ENCODE measurements at regions not wholly inside any gene's neighbourhood (a gene's known extent, or its start where the extent isn't known, plus 50 kb on each side); places are given as distances from the start of the nearest gene placed in this dataset.

DNA sequence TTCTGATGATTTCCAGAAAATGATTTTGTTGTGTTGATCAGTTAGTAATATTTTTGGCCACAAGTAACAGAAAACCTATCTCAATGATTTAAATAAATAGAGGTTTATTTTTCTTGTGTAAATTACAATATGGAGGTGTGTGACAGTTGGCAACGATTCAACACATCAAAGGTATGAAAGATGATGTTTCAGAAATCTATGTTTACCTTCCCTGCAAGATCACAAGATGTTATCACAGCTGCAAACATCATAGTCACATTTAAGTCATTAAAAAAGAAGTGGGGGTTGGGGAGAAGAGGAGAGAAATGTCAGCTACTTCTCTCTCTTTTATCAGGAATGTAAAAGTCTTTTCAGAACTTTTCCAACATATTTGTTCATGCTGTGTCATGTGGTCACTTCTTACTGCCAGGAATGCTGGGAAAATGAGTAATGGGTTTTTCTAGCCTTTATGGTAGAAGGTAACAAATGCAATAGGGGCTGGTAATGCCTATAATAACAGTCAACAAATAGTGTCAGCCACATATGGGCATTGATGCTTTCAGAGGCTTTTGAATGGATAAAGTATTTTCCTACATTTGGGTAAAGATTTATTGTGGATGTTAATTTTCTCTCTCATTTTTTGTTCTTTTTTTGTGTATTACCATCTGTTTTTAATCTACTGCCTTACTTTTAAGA, 742.7 kb downstream of the TLE1 start:
- Histone ChIP-seq H3K27ac (no peak overlapping the region), H3K27me3 (ENCODE audit: insufficient read depth, low read depth, severe bottlenecking) (no peaks in the 10 kb centered on the region), H3K36me3 (no peaks in the 10 kb centered on the region), H3K9me3 (ENCODE audit: severe bottlenecking) (no peaks in the 10 kb centered on the region), H3K4me3 (ENCODE audit: low read depth, low read length) (no peak overlapping the region)
- TF ChIP-seq, protein P1, sequence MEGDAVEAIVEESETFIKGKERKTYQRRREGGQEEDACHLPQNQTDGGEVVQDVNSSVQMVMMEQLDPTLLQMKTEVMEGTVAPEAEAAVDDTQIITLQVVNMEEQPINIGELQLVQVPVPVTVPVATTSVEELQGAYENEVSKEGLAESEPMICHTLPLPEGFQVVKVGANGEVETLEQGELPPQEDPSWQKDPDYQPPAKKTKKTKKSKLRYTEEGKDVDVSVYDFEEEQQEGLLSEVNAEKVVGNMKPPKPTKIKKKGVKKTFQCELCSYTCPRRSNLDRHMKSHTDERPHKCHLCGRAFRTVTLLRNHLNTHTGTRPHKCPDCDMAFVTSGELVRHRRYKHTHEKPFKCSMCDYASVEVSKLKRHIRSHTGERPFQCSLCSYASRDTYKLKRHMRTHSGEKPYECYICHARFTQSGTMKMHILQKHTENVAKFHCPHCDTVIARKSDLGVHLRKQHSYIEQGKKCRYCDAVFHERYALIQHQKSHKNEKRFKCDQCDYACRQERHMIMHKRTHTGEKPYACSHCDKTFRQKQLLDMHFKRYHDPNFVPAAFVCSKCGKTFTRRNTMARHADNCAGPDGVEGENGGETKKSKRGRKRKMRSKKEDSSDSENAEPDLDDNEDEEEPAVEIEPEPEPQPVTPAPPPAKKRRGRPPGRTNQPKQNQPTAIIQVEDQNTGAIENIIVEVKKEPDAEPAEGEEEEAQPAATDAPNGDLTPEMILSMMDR (IDR thresholded peaks at IDR 0.05; ENCODE audit: low read depth, low read length), result no peak
- DNase-seq, result no peak

DNA sequence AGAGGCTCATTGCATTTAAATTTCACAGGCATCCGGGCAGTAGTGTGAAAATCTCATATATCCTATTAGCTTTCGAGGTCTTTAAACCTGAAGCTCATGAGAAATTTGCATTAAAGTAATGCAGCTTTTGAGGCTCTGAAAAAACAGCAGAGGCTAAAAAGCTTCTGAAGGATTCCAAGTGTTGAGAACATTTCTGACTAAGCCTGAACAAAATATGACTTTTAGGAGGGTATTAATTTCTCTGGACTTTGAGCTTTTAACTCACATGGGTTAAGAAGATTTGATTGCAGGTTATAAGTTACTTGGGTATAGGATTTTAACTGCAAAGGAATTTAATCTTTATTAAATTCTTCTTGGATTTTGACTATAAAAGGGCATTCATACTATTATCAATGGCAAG, 743.9 kb downstream of the TLE1 start:
- DNase-seq, result no peak
- TF ChIP-seq, protein P1 (IDR thresholded peaks at IDR 0.05; ENCODE audit: low read depth, low read length), result no peak
- Histone ChIP-seq H3K4me3 (ENCODE audit: low read depth, low read length) (no peak overlapping the region), H3K9me3 (ENCODE audit: severe bottlenecking) (no peaks in the 10 kb centered on the region), H3K27me3 (ENCODE audit: insufficient read depth, low read depth, severe bottlenecking) (no peaks in the 10 kb centered on the region), H3K36me3 (no peaks in the 10 kb centered on the region), H3K27ac (no peak overlapping the region)

DNA sequence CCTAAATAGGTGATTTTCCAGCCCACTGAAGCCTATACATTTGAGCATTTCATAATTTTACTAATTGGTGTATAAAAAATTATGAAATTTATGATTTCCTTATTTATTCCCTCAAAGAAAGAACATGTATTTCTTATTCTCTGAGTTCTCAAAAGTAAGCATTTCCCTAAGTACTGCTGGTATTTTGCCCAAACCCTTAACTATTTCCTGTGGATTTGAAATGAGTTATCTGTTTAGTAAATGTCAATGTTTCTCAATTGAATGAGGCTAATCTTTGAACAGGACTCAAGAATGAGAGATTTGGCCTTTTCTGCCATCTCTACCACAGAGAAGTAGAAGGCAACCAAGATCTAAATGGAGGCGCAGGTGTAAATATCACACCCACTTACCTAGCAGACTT, 751.7 kb downstream of the TLE1 start:
- TF ChIP-seq, protein P1 (IDR thresholded peaks at IDR 0.05; ENCODE audit: low read depth, low read length), result no peak
- no peak for DNase-seq
- H3K27me3 ChIP-seq (ENCODE audit: insufficient read depth, low read depth, severe bottlenecking), result no peaks in the 10 kb centered on the region

DNA sequence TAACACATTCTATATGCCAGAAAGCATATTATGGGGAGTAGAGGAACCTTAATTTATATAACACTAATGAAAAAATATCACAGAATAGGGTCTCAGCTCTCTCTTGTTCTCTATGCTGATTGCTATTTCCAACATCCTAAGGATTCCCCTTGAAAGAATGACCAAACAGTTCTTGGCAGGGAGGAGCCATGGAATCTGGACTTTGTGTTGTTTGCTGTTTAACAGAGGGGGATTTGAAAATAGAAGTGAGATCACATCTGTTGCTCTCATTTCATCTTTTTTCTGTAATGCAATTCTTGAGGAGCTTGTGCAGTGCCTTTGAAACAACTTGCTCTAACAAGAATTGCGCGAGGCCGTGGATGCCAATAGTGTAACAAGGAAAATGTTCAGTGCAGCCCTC, 755.3 kb downstream of the TLE1 start:
- Histone ChIP-seq H3K9me3 (ENCODE audit: severe bottlenecking) (no peaks in the 10 kb centered on the region), H3K4me3 (ENCODE audit: low read depth, low read length) (no peak overlapping the region), H3K27me3 (ENCODE audit: insufficient read depth, low read depth, severe bottlenecking) (no peaks in the 10 kb centered on the region), H3K36me3 (no peaks in the 10 kb centered on the region), H3K27ac (no peak overlapping the region)
- TF ChIP-seq, protein P1 (IDR thresholded peaks at IDR 0.05; ENCODE audit: low read depth, low read length), result no peak
- DNase-seq, result no peak

More for the DNA sequence above, 751.7 kb downstream of the TLE1 start:
- Histone ChIP-seq H3K4me3 (ENCODE audit: low read depth, low read length) (no peak overlapping the region), H3K36me3 (no peaks in the 10 kb centered on the region), H3K27ac (no peak overlapping the region), H3K9me3 (ENCODE audit: severe bottlenecking) (no peaks in the 10 kb centered on the region)

DNA sequence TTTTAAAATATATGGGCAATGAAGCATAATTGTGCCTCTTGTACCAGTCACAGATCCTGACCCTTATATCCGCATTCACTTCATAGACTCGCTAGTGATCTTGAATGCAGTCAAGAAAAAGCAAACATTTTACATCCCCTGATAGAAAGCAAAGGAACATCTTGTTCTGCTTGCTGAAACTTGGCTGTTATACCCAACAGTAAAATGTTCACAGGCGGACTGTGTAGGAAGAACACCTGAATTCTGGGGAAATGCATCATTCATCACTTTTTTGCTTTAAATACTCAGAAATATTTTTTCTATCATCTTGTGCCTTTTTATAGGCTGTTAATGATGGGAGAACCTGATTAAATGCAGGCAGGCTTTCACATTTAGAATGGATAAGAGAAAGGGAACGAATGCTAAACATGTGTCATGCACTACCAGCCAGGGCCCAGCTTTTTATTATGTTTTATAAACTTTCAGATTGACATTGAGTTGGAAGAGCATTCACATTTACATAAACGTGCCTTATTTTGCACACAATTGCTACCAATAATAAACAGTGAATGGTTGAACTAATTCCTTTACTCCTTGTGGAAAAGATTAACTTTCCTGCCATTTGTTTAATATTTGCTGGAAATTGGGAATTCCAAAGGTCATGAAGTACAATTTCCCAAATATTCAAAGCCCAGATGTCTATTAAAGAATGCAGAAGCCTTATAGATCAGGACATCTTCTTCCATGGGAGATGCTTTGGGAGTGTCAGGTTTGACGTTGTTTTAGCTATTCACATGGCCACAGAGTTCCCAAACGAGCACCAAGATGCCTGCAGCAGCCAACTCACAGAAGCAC, 756.2 kb downstream of the TLE1 start:
- H3K36me3 ChIP-seq, result no peaks in the 10 kb centered on the region
- no peak overlapping the region for H3K27ac ChIP-seq
- DNase-seq, result no peak
- no peak overlapping the region for H3K4me3 ChIP-seq (ENCODE audit: low read depth, low read length)
- H3K27me3 ChIP-seq (ENCODE audit: insufficient read depth, low read depth, severe bottlenecking), result no peaks in the 10 kb centered on the region
- no peaks in the 10 kb centered on the region for H3K9me3 ChIP-seq (ENCODE audit: severe bottlenecking)
- TF ChIP-seq, protein P1 (IDR thresholded peaks at IDR 0.05; ENCODE audit: low read depth, low read length), result no peak

Data from WERI-Rb-1 (cell line).